Glutamatergic neuron (in vitro differentiated cells): ENCODE measurements at regions not wholly inside any gene's neighbourhood (a gene's known extent, or its start where the extent isn't known, plus 50 kb on each side); places are given as distances from the start of the nearest gene placed in this dataset.

Experiments used
- DNase-seq: peaks from one replicate; pipeline ENCODE4 v3.0.0; 2022
- H3K27ac Mint-ChIP-seq: one replicate; pipeline ENCODE4 v1.8.0; 2020; ENCODE audit warnings: mild to moderate bottlenecking, mixed read lengths, inconsistent platforms; ENCODE audit not compliant: unreplicated experiment
- H3K27me3 Mint-ChIP-seq: one replicate; pipeline ENCODE4 v1.8.0; 2020; ENCODE audit warnings: mild to moderate bottlenecking, moderate library complexity, mixed read lengths, inconsistent platforms; ENCODE audit not compliant: unreplicated experiment
- H3K36me3 Mint-ChIP-seq: one replicate; pipeline ENCODE4 v1.8.0; 2020; ENCODE audit warnings: mild to moderate bottlenecking, mixed read lengths, inconsistent platforms; ENCODE audit not compliant: unreplicated experiment
- H3K4me1 Mint-ChIP-seq: one replicate; pipeline ENCODE4 v1.8.0; 2020; ENCODE audit warnings: mild to moderate bottlenecking, low read depth, mixed read lengths, inconsistent platforms; ENCODE audit not compliant: unreplicated experiment
- H3K4me3 Mint-ChIP-seq: one replicate; pipeline ENCODE4 v1.8.0; 2020; ENCODE audit warnings: mild to moderate bottlenecking, mixed read lengths, inconsistent platforms; ENCODE audit not compliant: unreplicated experiment
- H3K9me3 Mint-ChIP-seq: one replicate; pipeline ENCODE4 v1.8.0; 2020; ENCODE audit warnings: mild to moderate bottlenecking, moderate library complexity, mixed read lengths, inconsistent platforms; ENCODE audit not compliant: unreplicated experiment
- TF ChIP-seq, protein P1 (sequence below): fragments of 200-600 bp; sonication (generic); IDR thresholded peaks from one replicate; pipeline ENCODE4 v1.5.0; 2021; ENCODE audit not compliant: partially characterized antibody, unreplicated experiment

DNA sequence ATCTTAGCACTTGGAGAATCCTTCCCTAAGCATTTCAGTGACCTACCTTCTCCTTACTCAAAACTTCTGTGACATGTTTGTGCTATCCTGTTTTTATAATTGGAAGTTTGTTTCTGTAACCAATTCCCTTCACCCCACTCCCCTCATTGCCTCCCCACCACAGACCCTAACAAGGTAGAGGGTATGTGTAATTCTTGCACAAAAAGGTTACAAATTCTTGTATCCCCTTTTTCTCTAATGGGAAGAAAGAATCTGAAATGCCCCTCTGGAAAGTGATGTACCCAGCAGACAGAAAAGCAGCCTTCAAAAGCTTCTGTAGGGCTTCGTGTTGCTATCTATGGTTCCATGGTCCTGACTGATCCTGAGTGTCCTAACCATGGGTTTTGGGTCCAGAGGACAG, 111.7 kb upstream of the TMEM170B start:
- H3K36me3 Mint-ChIP-seq = no peaks in the 10 kb centered on the region
- H3K27me3 Mint-ChIP-seq = no peaks in the 10 kb centered on the region
- no peak overlapping the region for H3K27ac Mint-ChIP-seq
- H3K4me1 Mint-ChIP-seq = peaks cover 2% of the 10 kb centered on the region
- DNase-seq = no peak
- H3K4me3 Mint-ChIP-seq = no peak overlapping the region
- peaks cover 2% of the 10 kb centered on the region for H3K9me3 Mint-ChIP-seq
- TF ChIP-seq, protein P1, sequence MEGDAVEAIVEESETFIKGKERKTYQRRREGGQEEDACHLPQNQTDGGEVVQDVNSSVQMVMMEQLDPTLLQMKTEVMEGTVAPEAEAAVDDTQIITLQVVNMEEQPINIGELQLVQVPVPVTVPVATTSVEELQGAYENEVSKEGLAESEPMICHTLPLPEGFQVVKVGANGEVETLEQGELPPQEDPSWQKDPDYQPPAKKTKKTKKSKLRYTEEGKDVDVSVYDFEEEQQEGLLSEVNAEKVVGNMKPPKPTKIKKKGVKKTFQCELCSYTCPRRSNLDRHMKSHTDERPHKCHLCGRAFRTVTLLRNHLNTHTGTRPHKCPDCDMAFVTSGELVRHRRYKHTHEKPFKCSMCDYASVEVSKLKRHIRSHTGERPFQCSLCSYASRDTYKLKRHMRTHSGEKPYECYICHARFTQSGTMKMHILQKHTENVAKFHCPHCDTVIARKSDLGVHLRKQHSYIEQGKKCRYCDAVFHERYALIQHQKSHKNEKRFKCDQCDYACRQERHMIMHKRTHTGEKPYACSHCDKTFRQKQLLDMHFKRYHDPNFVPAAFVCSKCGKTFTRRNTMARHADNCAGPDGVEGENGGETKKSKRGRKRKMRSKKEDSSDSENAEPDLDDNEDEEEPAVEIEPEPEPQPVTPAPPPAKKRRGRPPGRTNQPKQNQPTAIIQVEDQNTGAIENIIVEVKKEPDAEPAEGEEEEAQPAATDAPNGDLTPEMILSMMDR = no peak

DNA sequence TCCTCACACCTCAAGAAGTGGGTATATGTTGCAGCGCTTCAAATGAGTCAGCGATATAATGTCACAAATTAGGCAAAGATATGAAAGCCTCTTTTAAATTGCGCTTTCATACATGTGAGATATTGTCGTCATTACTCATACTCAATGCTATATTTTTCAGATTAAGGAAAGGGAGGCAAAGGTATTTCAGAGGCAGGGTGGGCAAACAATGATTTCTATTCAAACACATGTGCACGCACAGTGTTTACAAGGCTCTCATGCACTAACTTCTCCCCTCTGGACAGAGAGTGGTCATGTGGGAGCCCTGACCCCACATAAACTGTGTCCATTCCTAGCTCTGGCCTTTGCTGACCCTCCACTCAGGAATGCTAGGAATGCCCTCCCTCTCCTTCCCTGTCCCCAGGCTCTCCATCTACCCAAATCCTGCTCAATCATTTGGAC, 112.1 kb upstream of the TMEM170B start:
- no peak overlapping the region for H3K27ac Mint-ChIP-seq
- peaks cover 2% of the 10 kb centered on the region for H3K9me3 Mint-ChIP-seq
- TF ChIP-seq, protein P1 = no peak
- no peaks in the 10 kb centered on the region for H3K27me3 Mint-ChIP-seq
- H3K4me3 Mint-ChIP-seq = no peak overlapping the region
- H3K36me3 Mint-ChIP-seq = no peaks in the 10 kb centered on the region
- DNase-seq = no peak
- H3K4me1 Mint-ChIP-seq = peaks cover 2% of the 10 kb centered on the region

DNA sequence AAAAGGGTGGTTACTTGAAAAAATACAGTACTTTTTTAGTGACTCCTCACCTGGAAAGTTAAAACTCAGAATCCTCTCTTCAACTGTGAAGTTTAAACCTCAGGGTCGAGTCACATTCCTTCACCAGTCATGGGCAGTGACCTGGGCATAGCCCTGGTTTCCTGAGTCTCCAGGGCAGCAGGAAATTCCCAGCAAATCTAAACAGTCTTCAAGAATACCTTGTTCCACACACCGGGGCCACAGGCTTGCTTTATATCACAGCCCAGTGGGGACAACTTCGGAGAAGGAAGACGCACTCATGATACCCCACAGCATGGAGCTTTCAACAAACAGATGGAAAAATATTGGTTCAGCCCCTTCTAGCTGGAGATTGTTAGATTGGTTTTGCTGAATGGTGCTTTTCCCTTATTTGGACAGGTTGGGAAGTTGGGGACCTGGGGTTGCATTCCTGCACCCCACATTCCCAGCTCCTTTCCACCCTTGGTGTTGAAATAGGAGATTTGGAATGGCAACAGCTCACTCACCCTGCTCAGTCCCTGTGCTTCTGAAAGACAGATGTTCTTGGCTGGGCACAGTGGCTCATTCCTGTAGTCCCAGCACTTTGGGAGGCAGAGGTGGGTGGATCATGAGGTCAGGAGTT, 113.0 kb upstream of the TMEM170B start:
- no peak for DNase-seq
- H3K4me1 Mint-ChIP-seq = peaks cover 1% of the 10 kb centered on the region
- no peaks in the 10 kb centered on the region for H3K27me3 Mint-ChIP-seq
- TF ChIP-seq, protein P1 = no peak
- no peaks in the 10 kb centered on the region for H3K36me3 Mint-ChIP-seq
- peaks cover 2% of the 10 kb centered on the region for H3K9me3 Mint-ChIP-seq
- H3K27ac Mint-ChIP-seq = no peak overlapping the region
- no peak overlapping the region for H3K4me3 Mint-ChIP-seq

DNA sequence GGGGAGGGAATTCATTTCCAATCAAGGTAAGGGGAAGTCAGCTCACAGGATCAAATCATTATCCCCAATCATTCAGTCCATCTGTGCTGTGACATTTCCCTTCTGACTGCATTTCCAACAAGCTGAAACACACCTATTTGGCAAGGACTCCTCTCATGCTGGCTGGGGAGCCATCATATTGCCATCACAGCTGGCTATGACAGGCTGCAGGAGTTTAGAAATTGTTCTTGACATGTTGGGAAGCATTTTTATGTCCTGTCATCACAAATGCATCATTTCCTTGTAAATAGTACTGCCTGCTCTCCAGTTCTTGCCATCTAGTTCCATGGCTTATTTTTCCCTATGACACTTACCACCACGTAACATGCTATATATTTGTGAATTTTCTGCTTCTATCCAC, 113.9 kb upstream of the TMEM170B start:
- Mint-ChIP-seq H3K27me3 (no peaks in the 10 kb centered on the region), H3K36me3 (no peaks in the 10 kb centered on the region), H3K9me3 (peaks cover 2% of the 10 kb centered on the region), H3K4me3 (no peak overlapping the region), H3K4me1 (no peaks in the 10 kb centered on the region), H3K27ac (no peak overlapping the region)
- no peak for DNase-seq
- TF ChIP-seq, protein P1 = no peak

DNA sequence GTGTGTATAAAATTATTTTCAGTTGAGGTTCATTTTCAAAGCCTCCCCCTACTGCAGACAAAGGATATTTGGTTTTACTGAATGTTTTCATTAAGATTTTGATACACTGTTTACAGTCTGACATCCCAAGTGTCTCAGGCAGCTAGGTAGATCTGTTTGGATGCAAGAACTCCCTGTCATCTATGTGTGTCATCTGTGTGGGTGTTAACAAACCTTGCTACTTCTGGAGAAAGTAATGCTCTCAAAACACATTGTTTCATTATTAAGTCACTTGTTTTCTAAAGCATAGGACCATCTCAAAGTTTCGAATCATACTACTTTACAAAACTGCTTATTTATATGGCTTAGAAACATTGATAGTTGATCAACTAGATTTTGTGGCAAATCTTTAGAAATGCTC, 114.5 kb upstream of the TMEM170B start:
- DNase-seq = no peak
- H3K27ac Mint-ChIP-seq = no peak overlapping the region
- peaks cover 2% of the 10 kb centered on the region for H3K9me3 Mint-ChIP-seq
- H3K4me3 Mint-ChIP-seq = no peak overlapping the region
- H3K27me3 Mint-ChIP-seq = no peaks in the 10 kb centered on the region
- TF ChIP-seq, protein P1 = no peak
- H3K36me3 Mint-ChIP-seq = no peaks in the 10 kb centered on the region
- no peaks in the 10 kb centered on the region for H3K4me1 Mint-ChIP-seq
